D721Med (cell line): ENCODE measurements at regions not wholly inside any gene's neighbourhood (a gene's known extent, or its start where the extent isn't known, plus 50 kb on each side); places are given as distances from the start of the nearest gene placed in this dataset.
"Not testable (repeated sequence)": the region's sequence is repeated elsewhere in the genome, so short reads cannot be mapped to it uniquely, and the experiment has no call there.

Experiments
- DNase-seq: peaks from one replicate; pipeline ENCODE4 v3.0.0; 2011; ENCODE audit warnings: low spot score; ENCODE audit not compliant: insufficient read length
- FAIRE-seq: peaks from 2 replicates; lab custom pipeline; 2011; peaks lifted over from hg19 to GRCh38; lab: Jason Lieb, UNC
- TF ChIP-seq, protein P1 (sequence below): IDR thresholded peaks from 2 replicates; pipeline ENCODE4 v1.5.1; 2012; ENCODE audit warnings: mild to moderate bottlenecking, control low read depth; ENCODE audit not compliant: insufficient read depth; ENCODE audit errors: missing control alignments

DNA sequence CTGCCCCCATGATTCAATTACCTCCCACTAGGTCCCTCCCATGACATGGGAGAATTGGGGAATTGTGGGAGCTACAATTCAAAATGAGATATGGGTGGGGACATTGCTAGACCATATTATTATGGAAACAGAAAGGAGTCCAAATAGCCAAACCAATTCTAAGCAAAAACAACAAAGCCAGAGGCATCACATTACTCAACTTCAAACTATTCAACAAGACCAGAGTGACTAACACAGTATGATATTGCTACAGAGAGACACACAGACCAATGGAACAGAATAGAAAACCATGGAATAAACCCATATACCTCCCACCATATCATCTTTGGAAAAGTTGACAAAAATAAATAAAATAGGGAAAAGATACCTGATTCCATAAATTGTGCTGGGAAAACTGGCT lies 710.5 kb upstream of the CDH9 start:
- DNase-seq (no peak), FAIRE-seq (no peak)
- TF ChIP-seq, protein P1, sequence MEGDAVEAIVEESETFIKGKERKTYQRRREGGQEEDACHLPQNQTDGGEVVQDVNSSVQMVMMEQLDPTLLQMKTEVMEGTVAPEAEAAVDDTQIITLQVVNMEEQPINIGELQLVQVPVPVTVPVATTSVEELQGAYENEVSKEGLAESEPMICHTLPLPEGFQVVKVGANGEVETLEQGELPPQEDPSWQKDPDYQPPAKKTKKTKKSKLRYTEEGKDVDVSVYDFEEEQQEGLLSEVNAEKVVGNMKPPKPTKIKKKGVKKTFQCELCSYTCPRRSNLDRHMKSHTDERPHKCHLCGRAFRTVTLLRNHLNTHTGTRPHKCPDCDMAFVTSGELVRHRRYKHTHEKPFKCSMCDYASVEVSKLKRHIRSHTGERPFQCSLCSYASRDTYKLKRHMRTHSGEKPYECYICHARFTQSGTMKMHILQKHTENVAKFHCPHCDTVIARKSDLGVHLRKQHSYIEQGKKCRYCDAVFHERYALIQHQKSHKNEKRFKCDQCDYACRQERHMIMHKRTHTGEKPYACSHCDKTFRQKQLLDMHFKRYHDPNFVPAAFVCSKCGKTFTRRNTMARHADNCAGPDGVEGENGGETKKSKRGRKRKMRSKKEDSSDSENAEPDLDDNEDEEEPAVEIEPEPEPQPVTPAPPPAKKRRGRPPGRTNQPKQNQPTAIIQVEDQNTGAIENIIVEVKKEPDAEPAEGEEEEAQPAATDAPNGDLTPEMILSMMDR = no peak

- not testable (repeated sequence) for DNase-seq, FAIRE-seq
Measured at GRCh38 chr5:27743383-27743979, 705.1 kb upstream of the CDH9 start.

GRCh38 chr5:27742805-27743204 lies 704.4 kb upstream of the CDH9 start:
- FAIRE-seq = no peak
- TF ChIP-seq, protein P1 = no peak
- no peak for DNase-seq

- no peak for FAIRE-seq
- no peak for DNase-seq
- TF ChIP-seq, protein P1 = no peak
Measured at GRCh38 chr5:27734838-27735237, 696.5 kb upstream of the CDH9 start.

- DNase-seq (no peak), FAIRE-seq (no peak)
- TF ChIP-seq, protein P1 = no peak
Measured at GRCh38 chr5:27733237-27733636, 694.9 kb upstream of the CDH9 start.

DNA sequence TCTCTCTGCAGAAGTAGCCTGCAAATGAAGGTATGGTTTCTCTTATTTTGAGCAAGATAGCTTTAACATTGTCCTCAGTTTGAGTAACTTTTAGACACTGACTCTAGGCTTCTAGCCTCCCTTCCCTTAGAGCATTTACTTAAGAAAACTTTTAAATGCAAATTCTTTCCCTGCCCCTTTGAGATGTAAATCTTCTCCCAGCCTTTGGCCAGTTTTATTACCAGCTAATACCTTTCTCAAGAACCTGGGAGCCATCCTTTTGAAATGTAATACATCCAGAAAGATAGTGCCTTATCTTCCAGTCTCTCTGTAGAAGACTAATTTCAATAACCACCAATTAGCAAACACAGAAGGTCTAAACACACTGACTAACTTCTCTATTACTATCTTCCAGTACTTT lies 688.9 kb upstream of the CDH9 start:
- DNase-seq (no peak), FAIRE-seq (no peak)
- TF ChIP-seq, protein P1 = no peak

GRCh38 chr5:27722337-27722736 lies 684.0 kb upstream of the CDH9 start:
- FAIRE-seq (no peak), DNase-seq (no peak)
- TF ChIP-seq, protein P1 = no peak

DNA sequence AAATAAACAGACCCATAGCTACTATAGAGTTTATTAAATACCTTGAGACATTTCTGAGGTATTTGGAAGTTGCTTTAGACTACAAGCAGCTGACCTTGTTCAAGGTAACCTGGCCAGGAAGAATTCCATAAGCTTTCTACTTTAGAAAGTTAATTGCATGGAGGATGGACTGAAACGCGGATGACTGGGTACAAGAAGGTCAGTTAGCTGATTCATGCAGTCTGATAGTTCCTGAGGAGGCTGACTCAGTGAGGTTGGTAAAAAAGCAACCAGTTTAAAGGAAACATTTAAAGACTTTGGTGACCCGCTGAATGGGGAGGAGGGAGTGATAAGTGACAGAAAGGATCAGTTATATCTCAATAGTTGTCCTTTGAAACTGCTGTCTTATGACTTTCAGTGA lies 670.1 kb upstream of the CDH9 start:
- FAIRE-seq (no peak), DNase-seq (no peak)
- TF ChIP-seq, protein P1 = no peak
